ENCODE measurements at regions not wholly inside any gene's neighbourhood (a gene's known extent, or its start where the extent isn't known, plus 50 kb on each side); places are given as distances from the start of the nearest gene placed in this dataset.

DNA sequence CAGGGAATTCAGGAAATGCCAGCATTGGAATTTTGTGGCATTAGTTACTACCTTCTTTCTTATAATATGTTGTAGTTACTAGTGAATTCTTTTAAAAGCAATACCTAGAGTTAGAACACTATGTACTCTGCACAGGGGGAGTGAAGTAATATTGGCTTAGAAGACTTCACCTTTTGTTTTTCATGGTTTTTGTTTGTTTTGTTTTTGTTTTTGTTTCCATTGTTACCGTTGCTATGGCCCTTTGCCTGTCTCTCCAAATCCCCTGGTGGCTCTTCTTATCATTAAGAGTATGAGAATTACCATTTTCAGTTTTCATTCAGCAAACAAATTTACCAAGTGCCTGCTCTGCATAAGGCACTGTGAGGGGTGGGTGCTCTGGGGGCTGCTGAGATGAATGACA lies 160.1 kb downstream of the HAUS1 start:
- H3K79me2 ChIP-seq (replicated peaks; ENCODE audit: insufficient read depth, low read length) = no peaks in the 10 kb centered on the region
- H4K20me1 ChIP-seq (ENCODE audit: insufficient read depth) = no peaks in the 10 kb centered on the region
- no peak overlapping the region for H3K4me3 ChIP-seq (ENCODE audit: low read length)
- no peak overlapping the region for H3K9ac ChIP-seq (ENCODE audit: low read length)
- no peak overlapping the region for H3K4me2 ChIP-seq (ENCODE audit: low read length)
- H3K27ac ChIP-seq (ENCODE audit: low read length) = no peak overlapping the region
- no peaks in the 10 kb centered on the region for H3K9me2 ChIP-seq (ENCODE audit: insufficient read depth, low read length)
- TF ChIP-seq POLR2AphosphoS5 (IDR thresholded peaks at IDR 0.05) (no peak), TAF1 (IDR thresholded peaks at IDR 0.05; ENCODE audit: low read depth) (no peak), CTCF (IDR thresholded peaks at IDR 0.05; ENCODE audit: poor library complexity, severe bottlenecking) (no peak), EP300 (conservative IDR thresholded peaks at IDR 0.05; ENCODE audit: poor library complexity, severe bottlenecking) (no peak), MXI1 (conservative IDR thresholded peaks at IDR 0.05; ENCODE audit: poor library complexity, severe bottlenecking) (no peak), EZH2 (IDR thresholded peaks at IDR 0.05; ENCODE audit: borderline replicate concordance, insufficient read depth, low read length, poor library complexity, severe bottlenecking) (no peak), RAD21 (conservative IDR thresholded peaks at IDR 0.05) (no peak), SMC3 (conservative IDR thresholded peaks at IDR 0.05; ENCODE audit: poor library complexity) (no peak)
- TF ChIP-seq, protein P1, sequence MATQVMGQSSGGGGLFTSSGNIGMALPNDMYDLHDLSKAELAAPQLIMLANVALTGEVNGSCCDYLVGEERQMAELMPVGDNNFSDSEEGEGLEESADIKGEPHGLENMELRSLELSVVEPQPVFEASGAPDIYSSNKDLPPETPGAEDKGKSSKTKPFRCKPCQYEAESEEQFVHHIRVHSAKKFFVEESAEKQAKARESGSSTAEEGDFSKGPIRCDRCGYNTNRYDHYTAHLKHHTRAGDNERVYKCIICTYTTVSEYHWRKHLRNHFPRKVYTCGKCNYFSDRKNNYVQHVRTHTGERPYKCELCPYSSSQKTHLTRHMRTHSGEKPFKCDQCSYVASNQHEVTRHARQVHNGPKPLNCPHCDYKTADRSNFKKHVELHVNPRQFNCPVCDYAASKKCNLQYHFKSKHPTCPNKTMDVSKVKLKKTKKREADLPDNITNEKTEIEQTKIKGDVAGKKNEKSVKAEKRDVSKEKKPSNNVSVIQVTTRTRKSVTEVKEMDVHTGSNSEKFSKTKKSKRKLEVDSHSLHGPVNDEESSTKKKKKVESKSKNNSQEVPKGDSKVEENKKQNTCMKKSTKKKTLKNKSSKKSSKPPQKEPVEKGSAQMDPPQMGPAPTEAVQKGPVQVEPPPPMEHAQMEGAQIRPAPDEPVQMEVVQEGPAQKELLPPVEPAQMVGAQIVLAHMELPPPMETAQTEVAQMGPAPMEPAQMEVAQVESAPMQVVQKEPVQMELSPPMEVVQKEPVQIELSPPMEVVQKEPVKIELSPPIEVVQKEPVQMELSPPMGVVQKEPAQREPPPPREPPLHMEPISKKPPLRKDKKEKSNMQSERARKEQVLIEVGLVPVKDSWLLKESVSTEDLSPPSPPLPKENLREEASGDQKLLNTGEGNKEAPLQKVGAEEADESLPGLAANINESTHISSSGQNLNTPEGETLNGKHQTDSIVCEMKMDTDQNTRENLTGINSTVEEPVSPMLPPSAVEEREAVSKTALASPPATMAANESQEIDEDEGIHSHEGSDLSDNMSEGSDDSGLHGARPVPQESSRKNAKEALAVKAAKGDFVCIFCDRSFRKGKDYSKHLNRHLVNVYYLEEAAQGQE (IDR thresholded peaks at IDR 0.05; ENCODE audit: borderline replicate concordance) = no peak
- no peak overlapping the region for H2AFZ ChIP-seq (ENCODE audit: low read depth, low read length)
- H3K36me3 ChIP-seq (ENCODE audit: insufficient read depth, low read length) = no peaks in the 10 kb centered on the region
- no peaks in the 10 kb centered on the region for H3K27me3 ChIP-seq (ENCODE audit: insufficient read depth, low read depth, low read length)
- H3F3A ChIP-seq (ENCODE audit: insufficient read depth, low read length, poor library complexity, severe bottlenecking) = no peaks in the 10 kb centered on the region
- H3K9me3 ChIP-seq (ENCODE audit: low read length) = no peaks in the 10 kb centered on the region

DNA sequence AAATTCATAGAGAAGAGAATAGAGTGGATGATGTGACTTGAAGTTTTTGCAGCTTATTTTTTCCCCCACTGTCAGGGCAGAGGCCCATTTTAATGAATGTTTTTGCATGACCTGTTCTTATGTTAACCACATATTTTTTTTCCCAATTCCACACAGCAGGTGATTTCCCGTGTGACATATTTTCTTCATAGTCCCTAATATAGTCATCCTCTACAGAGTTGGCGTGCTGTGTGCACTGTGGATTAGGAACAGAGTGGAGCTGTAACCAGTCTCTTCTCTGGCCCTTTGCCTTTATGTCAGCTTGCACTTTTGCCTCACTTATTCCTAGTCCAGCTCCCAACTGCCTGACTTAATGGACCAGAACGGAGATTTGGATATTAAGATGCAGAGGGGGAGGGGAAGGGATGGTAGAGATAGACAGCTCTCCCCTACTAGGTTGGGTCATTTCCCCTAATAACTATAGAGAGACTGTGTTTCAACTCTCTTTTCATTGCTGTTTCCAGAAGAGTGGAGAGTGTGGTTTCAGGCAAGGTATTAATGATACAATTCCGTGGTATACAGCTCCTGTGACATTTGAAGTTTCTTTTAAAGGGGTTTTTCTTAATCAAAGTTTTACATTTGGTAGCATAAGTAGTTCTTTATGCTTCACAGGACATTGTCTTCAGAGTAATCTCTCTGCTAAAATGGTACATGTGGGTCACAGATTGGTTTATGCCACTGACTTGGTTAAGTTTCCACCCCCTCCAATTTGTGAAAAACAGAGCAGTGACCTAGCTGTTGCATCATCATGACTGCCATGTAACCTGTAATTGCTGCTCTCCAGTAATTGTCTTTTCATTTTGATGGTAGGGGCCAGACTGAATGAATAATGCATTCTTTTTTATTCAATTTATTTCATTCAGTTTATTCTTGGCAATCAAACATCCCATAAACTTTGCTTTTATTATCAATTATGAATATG lies 161.3 kb downstream of the HAUS1 start:
- no peaks in the 10 kb centered on the region for H3K36me3 ChIP-seq (ENCODE audit: insufficient read depth, low read length)
- H3K9me3 ChIP-seq (ENCODE audit: low read length) = no peaks in the 10 kb centered on the region
- H3K9ac ChIP-seq (ENCODE audit: low read length) = no peak overlapping the region
- no peak overlapping the region for H3K4me3 ChIP-seq (ENCODE audit: low read length)
- H4K20me1 ChIP-seq (ENCODE audit: insufficient read depth) = no peaks in the 10 kb centered on the region
- H3K79me2 ChIP-seq (replicated peaks; ENCODE audit: insufficient read depth, low read length) = no peaks in the 10 kb centered on the region
- H3K9me2 ChIP-seq (ENCODE audit: insufficient read depth, low read length) = no peaks in the 10 kb centered on the region
- TF ChIP-seq MXI1 (conservative IDR thresholded peaks at IDR 0.05; ENCODE audit: poor library complexity, severe bottlenecking) = no peak
- no peak for TF ChIP-seq SMC3 (conservative IDR thresholded peaks at IDR 0.05; ENCODE audit: poor library complexity)
- TF ChIP-seq RAD21 (conservative IDR thresholded peaks at IDR 0.05) = no peak
- TF ChIP-seq TAF1 (IDR thresholded peaks at IDR 0.05; ENCODE audit: low read depth) = no peak
- no peak for TF ChIP-seq CTCF (IDR thresholded peaks at IDR 0.05; ENCODE audit: poor library complexity, severe bottlenecking)
- TF ChIP-seq EZH2 (IDR thresholded peaks at IDR 0.05; ENCODE audit: borderline replicate concordance, insufficient read depth, low read length, poor library complexity, severe bottlenecking) = no peak
- TF ChIP-seq EP300 (conservative IDR thresholded peaks at IDR 0.05; ENCODE audit: poor library complexity, severe bottlenecking) = no peak
- TF ChIP-seq, protein P1 (IDR thresholded peaks at IDR 0.05; ENCODE audit: borderline replicate concordance) = no peak
- no peak for TF ChIP-seq POLR2AphosphoS5 (IDR thresholded peaks at IDR 0.05)
- no peaks in the 10 kb centered on the region for H3K27me3 ChIP-seq (ENCODE audit: insufficient read depth, low read depth, low read length)
- no peak overlapping the region for H3K27ac ChIP-seq (ENCODE audit: low read length)
- H2AFZ ChIP-seq (ENCODE audit: low read depth, low read length) = no peak overlapping the region
- H3F3A ChIP-seq (ENCODE audit: insufficient read depth, low read length, poor library complexity, severe bottlenecking) = no peaks in the 10 kb centered on the region
- H3K4me2 ChIP-seq (ENCODE audit: low read length) = no peak overlapping the region

Measured in neural cell (in vitro differentiated cells).